Anterior cingulate cortex (tissue), 58 donors: ENCODE measurements at regions not wholly inside any gene's neighbourhood (a gene's known extent, or its start where the extent isn't known, plus 50 kb on each side); places are given as distances from the start of the nearest gene placed in this dataset.

ENCODE experiments used
- DNase-seq, 58 donors: peaks; one replicate each; lab custom pipeline; 2025; lab: John Stamatoyannopoulos, UW

- no peak for DNase-seq
Measured at GRCh38 chr15:37773111-37773860, 161.2 kb upstream of the TMCO5A start.

GRCh38 chr15:37774961-37775360 is 159.5 kb upstream of the TMCO5A start:
- DNase-seq, result no peak

- DNase-seq, result no peak
Measured at GRCh38 chr15:37777006-37777405, 157.4 kb upstream of the TMCO5A start.

DNA sequence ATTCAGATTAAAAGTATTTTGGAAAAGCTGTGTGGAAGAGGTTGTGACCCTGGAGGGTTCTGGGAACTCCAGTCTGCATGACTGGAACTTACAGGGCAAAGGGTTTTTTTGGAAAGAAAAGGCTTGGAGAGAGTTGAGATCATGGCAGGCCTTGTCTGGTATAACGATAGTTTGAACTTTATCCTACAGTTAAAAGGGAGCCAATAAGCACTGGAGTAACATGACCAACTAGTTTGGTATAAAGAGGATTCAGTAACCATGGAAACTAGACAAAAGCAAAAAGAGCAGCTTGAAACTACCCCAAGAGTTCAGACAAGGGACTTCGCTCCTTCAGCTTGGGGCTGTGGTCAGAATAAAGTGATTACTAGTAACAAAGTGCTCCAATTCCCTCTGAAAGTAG is 151.2 kb upstream of the TMCO5A start:
- no peak for DNase-seq

DNA sequence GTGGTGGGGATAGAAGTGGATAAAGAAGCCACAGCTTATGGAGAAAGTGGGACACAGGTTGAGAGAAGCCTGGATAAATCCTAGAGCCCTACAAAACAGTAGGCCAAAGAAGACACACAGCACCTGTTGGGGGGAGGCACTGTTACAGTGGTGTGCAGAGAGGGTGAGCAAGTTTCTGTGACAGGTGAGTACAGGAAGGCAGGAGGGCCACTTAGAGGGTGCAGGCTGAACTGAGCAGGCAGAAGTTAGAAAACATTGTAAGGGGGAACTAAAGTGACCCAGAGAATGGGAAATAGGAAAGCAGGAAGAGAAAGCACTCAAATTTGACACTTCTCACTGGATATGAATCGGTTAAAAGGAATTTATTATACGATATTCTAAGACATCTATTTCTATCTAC is 146.1 kb upstream of the TMCO5A start:
- no peak for DNase-seq

GRCh38 chr15:37788767-37789396 is 145.6 kb upstream of the TMCO5A start:
- DNase-seq, result no peak

GRCh38 chr15:37789397-37789786 is 145.0 kb upstream of the TMCO5A start:
- DNase-seq, result no peak

DNA sequence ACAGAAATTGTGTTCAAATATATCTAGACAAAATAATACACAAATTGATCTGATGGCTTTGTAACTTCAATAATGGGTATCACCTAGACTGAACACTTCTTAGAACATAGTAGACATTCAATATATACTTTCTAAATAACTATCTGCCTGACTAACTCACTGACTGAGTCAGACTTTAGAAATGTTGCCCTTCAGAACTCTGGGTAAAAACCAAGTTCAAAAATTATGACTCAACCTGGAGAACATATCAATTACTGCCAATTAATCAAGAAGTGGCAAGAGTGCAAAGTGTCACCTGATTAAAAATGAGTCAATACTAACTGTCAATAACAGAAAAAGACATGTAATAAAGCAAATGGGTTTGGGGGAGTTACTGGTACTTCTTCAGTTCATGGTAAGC is 144.6 kb upstream of the TMCO5A start:
- DNase-seq, result no peak

DNA sequence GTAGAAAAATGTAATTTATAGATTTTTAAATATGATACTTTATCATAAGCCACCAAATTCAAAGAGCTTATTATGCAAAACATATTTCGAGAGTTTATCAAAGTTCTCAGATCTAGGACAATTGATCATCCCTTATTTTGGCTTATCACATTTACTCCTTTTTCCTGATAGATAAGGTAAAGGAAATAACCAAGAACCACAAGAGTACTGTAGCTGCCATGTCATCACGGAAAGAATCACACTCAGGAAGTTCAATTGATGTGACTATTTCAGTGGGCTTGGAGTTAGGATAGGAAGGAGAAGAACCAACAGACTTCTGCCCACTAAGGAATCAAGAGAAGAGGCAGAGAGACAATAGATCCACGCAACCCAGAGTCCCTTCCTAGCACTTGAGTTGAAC is 142.7 kb upstream of the TMCO5A start:
- no peak for DNase-seq

GRCh38 chr15:37792351-37792750 is 142.1 kb upstream of the TMCO5A start:
- no peak for DNase-seq

GRCh38 chr15:37793851-37794250 is 140.6 kb upstream of the TMCO5A start:
- no peak for DNase-seq

- DNase-seq, result no peak
Measured at GRCh38 chr15:37794947-37795346, 139.5 kb upstream of the TMCO5A start.

- no peak for DNase-seq
Measured at GRCh38 chr15:37801529-37801928, 132.9 kb upstream of the TMCO5A start.

DNA sequence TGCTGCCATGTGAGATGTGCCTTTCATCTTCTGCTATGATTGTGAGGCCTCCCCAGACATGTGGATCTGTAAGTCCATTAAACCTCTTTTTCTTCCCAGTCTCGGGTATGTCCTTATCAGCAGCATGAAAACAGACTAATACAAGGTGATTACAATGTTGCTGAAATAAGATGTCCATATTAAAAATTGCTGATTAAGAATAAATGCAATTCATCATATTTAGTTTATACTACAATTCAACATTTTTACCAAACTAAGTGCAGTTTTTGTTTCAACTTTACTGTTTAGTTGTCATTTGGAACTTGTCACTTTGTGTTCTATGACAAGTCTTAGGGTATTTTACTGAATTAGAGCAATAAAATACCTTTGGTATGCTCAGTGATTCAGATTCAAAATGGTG is 127.6 kb upstream of the TMCO5A start:
- no peak for DNase-seq

GRCh38 chr15:37810381-37810780 is 124.1 kb upstream of the TMCO5A start:
- DNase-seq, result no peak

- DNase-seq, result no peak
Measured at GRCh38 chr15:37813306-37813705, 121.1 kb upstream of the TMCO5A start.

DNA sequence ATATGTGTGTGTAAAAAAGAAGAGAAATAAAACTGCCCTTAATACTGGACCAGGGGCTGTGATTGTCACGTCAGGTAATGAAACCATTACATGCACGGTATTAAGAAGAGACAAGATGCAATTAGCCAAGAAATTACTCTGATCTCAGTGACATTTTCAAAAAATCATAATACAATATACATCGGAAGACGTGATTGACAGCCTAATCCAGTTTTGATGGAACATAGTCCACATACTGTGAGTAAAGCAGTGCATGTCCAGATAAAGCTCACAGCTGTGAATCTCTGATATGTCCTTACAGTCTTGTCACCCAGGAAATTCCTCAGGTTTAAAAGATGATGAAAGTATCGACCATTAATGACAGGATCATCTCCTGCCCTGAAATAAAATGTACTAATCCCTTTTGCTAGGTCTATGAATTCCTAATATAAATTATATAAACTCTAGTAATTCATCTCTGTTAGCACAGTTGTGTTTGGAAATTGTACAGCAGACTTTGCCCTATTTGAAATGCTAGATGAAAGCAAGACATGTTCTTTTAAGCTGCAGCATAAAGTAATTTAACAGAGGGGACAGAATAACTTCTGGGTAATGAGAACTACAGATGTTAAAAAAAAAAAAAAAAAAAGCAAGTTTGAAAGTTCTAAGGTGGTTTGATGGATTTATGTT is 119.5 kb upstream of the TMCO5A start:
- DNase-seq, result no peak

GRCh38 chr15:37818152-37818677 is 116.2 kb upstream of the TMCO5A start:
- no peak for DNase-seq

- DNase-seq, result no peak
Measured at GRCh38 chr15:37819191-37819590, 115.2 kb upstream of the TMCO5A start.

GRCh38 chr15:37820380-37821128 is 113.9 kb upstream of the TMCO5A start:
- DNase-seq, result no peak
